A673 (cell line): ENCODE measurements at regions not wholly inside any gene's neighbourhood (a gene's known extent, or its start where the extent isn't known, plus 50 kb on each side); places are given as distances from the start of the nearest gene placed in this dataset.

Experiments
- BruUV-seq: library from RNA; stranded (reverse); fragments of 400-500 nt; replicated peaks from 2 replicates; lab custom pipeline; 2021; lab: Mats Ljungman, UMichigan
- CTCF ChIA-PET: fragments of 300-600 bp; sonication (Branson Sonifier 250); formaldehyde crosslinking; loops from one replicate; lab custom pipeline; 2022; ENCODE audit warnings: antibody characterized with exemption; lab: Charles Lee
- POLR2A ChIA-PET: fragments of 300-600 bp; sonication (Branson Sonifier 250); formaldehyde crosslinking; loops from one replicate; lab custom pipeline; 2022; ENCODE audit warnings: antibody characterized with exemption; ENCODE audit not compliant: low non-redundant PET; lab: Charles Lee
- DNase-seq: peaks from one replicate; pipeline ENCODE4 v3.0.0-alpha.2; 2015; ENCODE audit warnings: low spot score
- H3K27ac ChIP-seq: fragments of 200-600 bp; sonication (generic); 2 replicates; pipeline ENCODE4 v1.5.1; 2016; ENCODE audit warnings: mixed run types, low read depth, mild to moderate bottlenecking, mixed read lengths, antibody characterized with exemption, low read length; ENCODE audit not compliant: poor library complexity, severe bottlenecking
- H3K27me3 ChIP-seq: fragments of 200-600 bp; sonication (generic); replicated peaks from 2 replicates; pipeline ENCODE4 v1.6.1; 2017; ENCODE audit warnings: mixed run types, low read depth, mild to moderate bottlenecking, mixed read lengths, antibody characterized with exemption, low read length; ENCODE audit not compliant: insufficient read depth, poor library complexity
- H3K36me3 ChIP-seq: fragments of 200-600 bp; sonication (generic); 2 replicates; pipeline ENCODE4 v1.6.1; 2016; ENCODE audit warnings: mixed run types, mild to moderate bottlenecking, mixed read lengths, antibody characterized with exemption, low read length; ENCODE audit not compliant: insufficient read depth, poor library complexity, severe bottlenecking
- H3K4me1 ChIP-seq: fragments of 200-600 bp; sonication (generic); 2 replicates; pipeline ENCODE4 v1.6.1; 2017; ENCODE audit warnings: mixed run types, mild to moderate bottlenecking, mixed read lengths, antibody characterized with exemption, low read length; ENCODE audit not compliant: insufficient read depth, poor library complexity, severe bottlenecking
- H3K4me3 ChIP-seq: fragments of 200-600 bp; sonication (generic); 2 replicates; pipeline ENCODE4 v1.5.1; 2016; ENCODE audit warnings: low read depth, mixed run types, mild to moderate bottlenecking, mixed read lengths, low read length; ENCODE audit not compliant: poor library complexity, severe bottlenecking
- H3K9me3 ChIP-seq: fragments of 200-600 bp; sonication (generic); 2 replicates; pipeline ENCODE4 v1.6.1; 2016; ENCODE audit warnings: mixed run types, low read depth, mild to moderate bottlenecking, mixed read lengths, antibody characterized with exemption, low read length; ENCODE audit not compliant: poor library complexity, severe bottlenecking
- CTCF ChIP-seq: fragments of 300-800, 200-600 bp; sonication (generic); conservative IDR thresholded peaks from 2 replicates; pipeline ENCODE4 v1.5.1; 2017; ENCODE audit warnings: low read depth, mild to moderate bottlenecking, antibody characterized with exemption, low read length, moderate library complexity, mixed read lengths
- EZH2 ChIP-seq: fragments of 200-600 bp; sonication (generic); IDR thresholded peaks from 2 replicates; pipeline ENCODE4 v1.6.1; 2017; ENCODE audit warnings: borderline replicate concordance, low read depth, mild to moderate bottlenecking, mixed read lengths, antibody characterized with exemption, low read length; ENCODE audit not compliant: poor library complexity, severe bottlenecking
- intact Hi-C: fragments of 100-400 bp; cut with micrococcal nuclease; formaldehyde crosslinking; loops from one replicate; pipeline ENCODE4 v1.10.0; 2022; ENCODE audit not compliant: unreplicated experiment

DNA sequence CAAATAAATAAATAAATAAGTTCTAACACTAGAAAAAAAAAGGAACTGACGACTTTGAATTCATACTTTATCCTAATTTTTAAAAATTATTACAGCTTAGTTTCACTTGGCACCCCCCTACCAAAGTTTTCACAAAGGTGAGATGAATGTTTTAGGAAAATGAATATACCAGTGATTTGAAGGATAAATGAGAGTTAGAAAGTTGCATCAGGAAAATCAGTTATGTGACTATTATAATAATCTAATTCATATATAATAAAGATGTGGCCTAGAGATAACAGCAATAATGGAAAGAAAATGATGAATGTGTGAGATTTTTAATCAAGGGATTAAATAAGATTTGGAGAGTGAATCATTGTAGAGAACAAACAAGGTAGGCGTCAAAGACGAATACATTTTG lies 103.0 kb upstream of the RAP1B start:
- no peaks in the 10 kb centered on the region for H3K36me3 ChIP-seq
- no peak for DNase-seq
- H3K27me3 ChIP-seq: no peaks in the 10 kb centered on the region
- CTCF ChIA-PET: no interaction called here
- no peak overlapping the region for H3K27ac ChIP-seq
- POLR2A ChIA-PET: no interaction called here
- BruUV-seq: no TSS peak
- H3K4me3 ChIP-seq: no peak overlapping the region
- no peaks in the 10 kb centered on the region for H3K4me1 ChIP-seq
- no peaks in the 10 kb centered on the region for H3K9me3 ChIP-seq
- intact Hi-C loops: no loop called here
- TF ChIP-seq EZH2 (no peak), CTCF (no peak)

- DNase-seq: no peak
- CTCF ChIA-PET: no interaction called here
- no TSS peak for BruUV-seq
- H3K4me1 ChIP-seq: no peaks in the 10 kb centered on the region
- no peak overlapping the region for H3K4me3 ChIP-seq
- TF ChIP-seq CTCF: no peak
- no peak for TF ChIP-seq EZH2
- no peaks in the 10 kb centered on the region for H3K27me3 ChIP-seq
- intact Hi-C loops: no loop called here
- H3K36me3 ChIP-seq: no peaks in the 10 kb centered on the region
- H3K9me3 ChIP-seq: no peaks in the 10 kb centered on the region
- POLR2A ChIA-PET: no interaction called here
- no peak overlapping the region for H3K27ac ChIP-seq
Measured at GRCh38 chr12:68508576-68508975, 102.1 kb upstream of the RAP1B start.

DNA sequence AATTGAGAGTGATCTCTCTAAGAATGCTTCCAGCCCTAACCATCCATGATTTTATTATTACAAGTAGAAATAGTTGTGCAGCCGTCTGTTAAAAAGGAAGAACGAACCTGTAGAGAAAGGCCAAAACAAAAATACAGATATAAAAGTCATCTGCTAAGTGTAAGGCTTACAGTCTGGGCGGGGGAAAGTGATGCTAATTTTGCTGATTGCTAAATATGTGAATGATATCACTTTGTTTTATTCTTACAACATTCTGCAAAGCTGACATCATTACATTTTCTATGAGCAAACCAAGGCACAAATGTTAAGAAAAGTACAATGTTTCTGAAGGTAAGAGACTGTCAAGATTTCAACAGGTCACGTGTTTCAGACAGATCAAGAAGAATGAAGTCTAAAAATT lies 101.5 kb upstream of the RAP1B start:
- POLR2A ChIA-PET: no interaction called here
- H3K36me3 ChIP-seq: no peaks in the 10 kb centered on the region
- BruUV-seq: no TSS peak
- intact Hi-C loops: no loop called here
- no peak for DNase-seq
- no peak overlapping the region for H3K4me3 ChIP-seq
- no peaks in the 10 kb centered on the region for H3K9me3 ChIP-seq
- H3K4me1 ChIP-seq: no peaks in the 10 kb centered on the region
- CTCF ChIA-PET: no interaction called here
- H3K27me3 ChIP-seq: no peaks in the 10 kb centered on the region
- no peak overlapping the region for H3K27ac ChIP-seq
- TF ChIP-seq EZH2 (no peak), CTCF (no peak)
